ENCODE measurements at regions not wholly inside any gene's neighbourhood (a gene's known extent, or its start where the extent isn't known, plus 50 kb on each side); places are given as distances from the start of the nearest gene placed in this dataset.

- Histone ChIP-seq H3K36me3 (ENCODE audit: control insufficient read depth, insufficient read depth, low read length, severe bottlenecking) (no peaks in the 10 kb centered on the region), H3K27me3 (replicated peaks; ENCODE audit: control insufficient read depth, insufficient read depth, low read length) (no peaks in the 10 kb centered on the region), H3K9me3 (ENCODE audit: control insufficient read depth, low read length) (peaks cover 13% of the 10 kb centered on the region), H3K4me1 (ENCODE audit: control insufficient read depth, insufficient read depth, low read length) (no peaks in the 10 kb centered on the region), H3K4me3 (ENCODE audit: low read length) (no peak overlapping the region), H3K9ac (ENCODE audit: low read length) (no peak overlapping the region)
- no peak for DNase-seq (ENCODE audit: low read depth)
Observed at GRCh38 chr3:28738425-28738824, 389.8 kb upstream of the AZI2 start.

GRCh38 chr3:28739647-28740046 lies 391.0 kb upstream of the AZI2 start:
- no peak overlapping the region for H3K4me3 ChIP-seq (ENCODE audit: low read length)
- H3K9me3 ChIP-seq (ENCODE audit: control insufficient read depth, low read length) = peaks cover 2% of the 10 kb centered on the region
- no peaks in the 10 kb centered on the region for H3K27me3 ChIP-seq (replicated peaks; ENCODE audit: control insufficient read depth, insufficient read depth, low read length)
- DNase-seq (ENCODE audit: low read depth) = no peak
- no peak overlapping the region for H3K9ac ChIP-seq (ENCODE audit: low read length)
- H3K36me3 ChIP-seq (ENCODE audit: control insufficient read depth, insufficient read depth, low read length, severe bottlenecking) = no peaks in the 10 kb centered on the region
- no peaks in the 10 kb centered on the region for H3K4me1 ChIP-seq (ENCODE audit: control insufficient read depth, insufficient read depth, low read length)

- Histone ChIP-seq H3K9ac (ENCODE audit: low read length) (no peak overlapping the region), H3K9me3 (ENCODE audit: control insufficient read depth, low read length) (no peaks in the 10 kb centered on the region)
Observed at GRCh38 chr3:28743271-28743670, 394.6 kb upstream of the AZI2 start.

GRCh38 chr3:28743831-28744230 lies 395.2 kb upstream of the AZI2 start:
- no peaks in the 10 kb centered on the region for H3K36me3 ChIP-seq (ENCODE audit: control insufficient read depth, insufficient read depth, low read length, severe bottlenecking)
- peaks cover 6% of the 10 kb centered on the region for H3K4me1 ChIP-seq (ENCODE audit: control insufficient read depth, insufficient read depth, low read length)
- H3K4me3 ChIP-seq (ENCODE audit: low read length) = no peak overlapping the region
- H3K9me3 ChIP-seq (ENCODE audit: control insufficient read depth, low read length) = no peaks in the 10 kb centered on the region
- no peak overlapping the region for H3K9ac ChIP-seq (ENCODE audit: low read length)
- DNase-seq (ENCODE audit: low read depth) = no peak
- H3K27me3 ChIP-seq (replicated peaks; ENCODE audit: control insufficient read depth, insufficient read depth, low read length) = no peaks in the 10 kb centered on the region

More at GRCh38 chr3:28743271-28743670, 394.6 kb upstream of the AZI2 start:
- Histone ChIP-seq H3K4me3 (ENCODE audit: low read length) (no peak overlapping the region), H3K36me3 (ENCODE audit: control insufficient read depth, insufficient read depth, low read length, severe bottlenecking) (no peaks in the 10 kb centered on the region), H3K27me3 (replicated peaks; ENCODE audit: control insufficient read depth, insufficient read depth, low read length) (no peaks in the 10 kb centered on the region), H3K4me1 (ENCODE audit: control insufficient read depth, insufficient read depth, low read length) (peaks cover 6% of the 10 kb centered on the region)
- no peak for DNase-seq (ENCODE audit: low read depth)

GRCh38 chr3:28745436-28745835 lies 396.8 kb upstream of the AZI2 start:
- peaks cover 6% of the 10 kb centered on the region for H3K4me1 ChIP-seq (ENCODE audit: control insufficient read depth, insufficient read depth, low read length)
- peak; percentile 2 for DNase-seq (ENCODE audit: low read depth)
- no peaks in the 10 kb centered on the region for H3K36me3 ChIP-seq (ENCODE audit: control insufficient read depth, insufficient read depth, low read length, severe bottlenecking)
- peaks cover 6% of the 10 kb centered on the region for H3K9me3 ChIP-seq (ENCODE audit: control insufficient read depth, low read length)
- H3K4me3 ChIP-seq (ENCODE audit: low read length) = no peak overlapping the region
- H3K9ac ChIP-seq (ENCODE audit: low read length) = no peak overlapping the region
- H3K27me3 ChIP-seq (replicated peaks; ENCODE audit: control insufficient read depth, insufficient read depth, low read length) = no peaks in the 10 kb centered on the region

GRCh38 chr3:28745916-28746617 lies 397.4 kb upstream of the AZI2 start:
- Histone ChIP-seq H3K4me3 (ENCODE audit: low read length) (no peak overlapping the region), H3K27me3 (replicated peaks; ENCODE audit: control insufficient read depth, insufficient read depth, low read length) (no peaks in the 10 kb centered on the region), H3K9ac (ENCODE audit: low read length) (no peak overlapping the region), H3K36me3 (ENCODE audit: control insufficient read depth, insufficient read depth, low read length, severe bottlenecking) (no peaks in the 10 kb centered on the region), H3K4me1 (ENCODE audit: control insufficient read depth, insufficient read depth, low read length) (peaks cover 6% of the 10 kb centered on the region), H3K9me3 (ENCODE audit: control insufficient read depth, low read length) (peaks cover 12% of the 10 kb centered on the region)
- DNase-seq (ENCODE audit: low read depth) = peak; percentile 21

- Histone ChIP-seq H3K36me3 (ENCODE audit: control insufficient read depth, insufficient read depth, low read length, severe bottlenecking) (no peaks in the 10 kb centered on the region), H3K4me1 (ENCODE audit: control insufficient read depth, insufficient read depth, low read length) (peaks cover 6% of the 10 kb centered on the region), H3K27me3 (replicated peaks; ENCODE audit: control insufficient read depth, insufficient read depth, low read length) (no peaks in the 10 kb centered on the region), H3K4me3 (ENCODE audit: low read length) (no peak overlapping the region), H3K9me3 (ENCODE audit: control insufficient read depth, low read length) (peaks cover 15% of the 10 kb centered on the region), H3K9ac (ENCODE audit: low read length) (no peak overlapping the region)
- no peak for DNase-seq (ENCODE audit: low read depth)
Observed at GRCh38 chr3:28746990-28747389, 398.4 kb upstream of the AZI2 start.

- Histone ChIP-seq H3K4me1 (ENCODE audit: control insufficient read depth, insufficient read depth, low read length) (no peaks in the 10 kb centered on the region), H3K27me3 (replicated peaks; ENCODE audit: control insufficient read depth, insufficient read depth, low read length) (no peaks in the 10 kb centered on the region), H3K4me3 (ENCODE audit: low read length) (no peak overlapping the region), H3K9me3 (ENCODE audit: control insufficient read depth, low read length) (peaks cover 15% of the 10 kb centered on the region), H3K36me3 (ENCODE audit: control insufficient read depth, insufficient read depth, low read length, severe bottlenecking) (no peaks in the 10 kb centered on the region), H3K9ac (ENCODE audit: low read length) (no peak overlapping the region)
- no peak for DNase-seq (ENCODE audit: low read depth)
Observed at GRCh38 chr3:28751864-28752263, 403.2 kb upstream of the AZI2 start.

GRCh38 chr3:28752290-28752689 lies 403.7 kb upstream of the AZI2 start:
- Histone ChIP-seq H3K4me1 (ENCODE audit: control insufficient read depth, insufficient read depth, low read length) (no peaks in the 10 kb centered on the region), H3K4me3 (ENCODE audit: low read length) (no peak overlapping the region), H3K36me3 (ENCODE audit: control insufficient read depth, insufficient read depth, low read length, severe bottlenecking) (no peaks in the 10 kb centered on the region), H3K9ac (ENCODE audit: low read length) (no peak overlapping the region), H3K9me3 (ENCODE audit: control insufficient read depth, low read length) (peaks cover 15% of the 10 kb centered on the region), H3K27me3 (replicated peaks; ENCODE audit: control insufficient read depth, insufficient read depth, low read length) (no peaks in the 10 kb centered on the region)
- DNase-seq (ENCODE audit: low read depth) = no peak

- DNase-seq (ENCODE audit: low read depth) = no peak
- Histone ChIP-seq H3K9ac (ENCODE audit: low read length) (no peak overlapping the region), H3K36me3 (ENCODE audit: control insufficient read depth, insufficient read depth, low read length, severe bottlenecking) (peaks cover 7% of the 10 kb centered on the region), H3K4me1 (ENCODE audit: control insufficient read depth, insufficient read depth, low read length) (no peaks in the 10 kb centered on the region), H3K4me3 (ENCODE audit: low read length) (no peak overlapping the region), H3K27me3 (replicated peaks; ENCODE audit: control insufficient read depth, insufficient read depth, low read length) (no peaks in the 10 kb centered on the region), H3K9me3 (ENCODE audit: control insufficient read depth, low read length) (peaks cover 3% of the 10 kb centered on the region)
Observed at GRCh38 chr3:28756056-28756455, 407.4 kb upstream of the AZI2 start.

- Histone ChIP-seq H3K9me3 (ENCODE audit: control insufficient read depth, low read length) (no peaks in the 10 kb centered on the region), H3K9ac (ENCODE audit: low read length) (no peak overlapping the region), H3K36me3 (ENCODE audit: control insufficient read depth, insufficient read depth, low read length, severe bottlenecking) (peaks cover 7% of the 10 kb centered on the region), H3K4me3 (ENCODE audit: low read length) (no peak overlapping the region), H3K27me3 (replicated peaks; ENCODE audit: control insufficient read depth, insufficient read depth, low read length) (no peaks in the 10 kb centered on the region), H3K4me1 (ENCODE audit: control insufficient read depth, insufficient read depth, low read length) (no peaks in the 10 kb centered on the region)
- DNase-seq (ENCODE audit: low read depth) = no peak
Observed at GRCh38 chr3:28758115-28758514, 409.5 kb upstream of the AZI2 start.

- peaks cover 7% of the 10 kb centered on the region for H3K36me3 ChIP-seq (ENCODE audit: control insufficient read depth, insufficient read depth, low read length, severe bottlenecking)
- no peaks in the 10 kb centered on the region for H3K9me3 ChIP-seq (ENCODE audit: control insufficient read depth, low read length)
Observed at GRCh38 chr3:28761375-28761774, 412.8 kb upstream of the AZI2 start.

More at GRCh38 chr3:28761375-28761774, 412.8 kb upstream of the AZI2 start:
- no peaks in the 10 kb centered on the region for H3K4me1 ChIP-seq (ENCODE audit: control insufficient read depth, insufficient read depth, low read length)
- H3K27me3 ChIP-seq (replicated peaks; ENCODE audit: control insufficient read depth, insufficient read depth, low read length) = no peaks in the 10 kb centered on the region
- no peak for DNase-seq (ENCODE audit: low read depth)
- H3K9ac ChIP-seq (ENCODE audit: low read length) = no peak overlapping the region
- H3K4me3 ChIP-seq (ENCODE audit: low read length) = no peak overlapping the region

Measured in adipocyte (in vitro differentiated cells).